IPS-18c (cell line): ENCODE measurements at regions not wholly inside any gene's neighbourhood (a gene's known extent, or its start where the extent isn't known, plus 50 kb on each side); places are given as distances from the start of the nearest gene placed in this dataset.

ENCODE experiments used
- H3K4me3 ChIP-seq: 2 replicates; pipeline ENCODE4 v1.7.0; 2013; ENCODE audit warnings: low read depth, mild to moderate bottlenecking, low read length, moderate library complexity; ENCODE audit not compliant: insufficient read depth
- H3K9me3 ChIP-seq: one replicate; pipeline ENCODE4 v1.6.1; 2013; ENCODE audit warnings: mild to moderate bottlenecking, low read length, moderate library complexity; ENCODE audit not compliant: control insufficient read depth, insufficient read depth

- Histone ChIP-seq H3K9me3 (peaks cover 2% of the 10 kb centered on the region), H3K4me3 (no peak overlapping the region)
Measured at GRCh38 chrX:21056622-21057021, 317.6 kb upstream of the CNKSR2 start.

- Histone ChIP-seq H3K4me3 (no peak overlapping the region), H3K9me3 (no peaks in the 10 kb centered on the region)
Measured at GRCh38 chrX:21047034-21047455, 327.2 kb upstream of the CNKSR2 start.

GRCh38 chrX:21014326-21014725 lies 359.9 kb upstream of the CNKSR2 start:
- H3K9me3 ChIP-seq, result no peaks in the 10 kb centered on the region
- H3K4me3 ChIP-seq, result no peak overlapping the region

GRCh38 chrX:21004835-21005234 lies 369.4 kb upstream of the CNKSR2 start:
- Histone ChIP-seq H3K4me3 (no peak overlapping the region), H3K9me3 (peaks cover 3% of the 10 kb centered on the region)

GRCh38 chrX:20995829-20996228 lies 378.4 kb upstream of the CNKSR2 start:
- no peak overlapping the region for H3K4me3 ChIP-seq
- peaks cover 4% of the 10 kb centered on the region for H3K9me3 ChIP-seq

- peaks cover 6% of the 10 kb centered on the region for H3K9me3 ChIP-seq
- no peak overlapping the region for H3K4me3 ChIP-seq
Measured at GRCh38 chrX:20989361-20989760, 384.9 kb upstream of the CNKSR2 start.

DNA sequence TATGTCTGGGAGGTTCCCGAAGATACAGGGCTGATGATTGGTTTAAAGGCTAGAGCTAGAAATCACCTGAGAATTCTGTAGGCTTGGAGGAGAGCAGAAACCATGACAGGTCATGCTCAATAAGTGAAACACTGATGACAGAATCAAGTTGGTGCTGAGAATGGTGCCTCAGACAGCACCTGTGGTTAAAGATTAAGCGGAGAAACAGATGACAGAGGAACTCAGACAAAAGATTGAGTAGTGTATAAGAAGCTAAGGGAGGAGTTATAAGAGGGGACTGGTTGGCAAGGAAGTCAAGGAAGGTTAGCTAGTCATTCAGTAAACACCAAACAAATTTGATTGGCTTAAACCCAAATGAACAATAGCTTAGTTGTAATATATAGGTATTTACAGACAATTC lies 385.4 kb upstream of the CNKSR2 start:
- H3K4me3 ChIP-seq, result no peak overlapping the region
- H3K9me3 ChIP-seq, result peaks cover 6% of the 10 kb centered on the region

GRCh38 chrX:20988118-20988517 lies 386.1 kb upstream of the CNKSR2 start:
- Histone ChIP-seq H3K4me3 (no peak overlapping the region), H3K9me3 (peaks cover 6% of the 10 kb centered on the region)

DNA sequence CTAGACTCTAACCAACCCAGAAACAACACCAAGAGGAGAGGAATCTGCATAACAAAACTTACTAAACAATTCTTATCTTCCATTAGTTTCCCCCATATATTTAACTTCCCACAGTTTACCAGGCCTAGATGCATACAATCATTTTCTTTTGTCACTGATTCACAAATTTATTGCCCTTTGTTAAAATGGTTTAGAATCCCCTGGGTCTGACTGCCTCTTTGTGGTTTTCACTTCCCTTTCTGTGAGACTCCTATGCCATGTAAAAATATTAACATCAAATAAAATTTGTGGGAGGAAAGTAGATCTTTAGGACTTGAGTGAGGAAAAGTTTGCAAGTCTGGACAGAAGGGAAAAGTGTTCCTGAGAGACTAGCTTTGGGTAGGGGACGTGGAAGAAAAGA lies 393.8 kb upstream of the CNKSR2 start:
- no peak overlapping the region for H3K4me3 ChIP-seq

GRCh38 chrX:20974326-20974725 lies 399.9 kb upstream of the CNKSR2 start:
- no peak overlapping the region for H3K4me3 ChIP-seq

More for the DNA sequence above, 393.8 kb upstream of the CNKSR2 start:
- peaks cover 14% of the 10 kb centered on the region for H3K9me3 ChIP-seq

DNA sequence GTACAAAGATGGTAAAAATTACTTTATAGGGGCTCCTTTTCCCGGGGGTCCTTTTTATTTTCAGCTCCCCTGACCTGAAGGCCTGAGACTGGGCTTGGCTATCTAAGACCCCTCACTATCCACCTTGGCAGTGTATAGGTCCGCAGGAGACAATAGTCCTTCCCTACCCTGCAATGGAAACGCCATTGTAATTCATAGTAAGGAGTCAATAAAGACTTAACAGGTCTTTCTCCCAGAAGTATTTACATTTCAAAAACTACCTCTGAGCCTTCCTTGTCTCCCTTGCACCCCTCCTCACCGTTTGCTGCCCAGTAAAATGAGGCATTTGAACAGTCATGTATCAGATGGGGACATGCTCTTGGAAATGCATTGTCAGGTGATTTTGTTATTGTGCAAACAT lies 401.2 kb upstream of the CNKSR2 start:
- no peak overlapping the region for H3K4me3 ChIP-seq

More at GRCh38 chrX:20974326-20974725, 399.9 kb upstream of the CNKSR2 start:
- peaks cover under 1% of the 10 kb centered on the region for H3K9me3 ChIP-seq

DNA sequence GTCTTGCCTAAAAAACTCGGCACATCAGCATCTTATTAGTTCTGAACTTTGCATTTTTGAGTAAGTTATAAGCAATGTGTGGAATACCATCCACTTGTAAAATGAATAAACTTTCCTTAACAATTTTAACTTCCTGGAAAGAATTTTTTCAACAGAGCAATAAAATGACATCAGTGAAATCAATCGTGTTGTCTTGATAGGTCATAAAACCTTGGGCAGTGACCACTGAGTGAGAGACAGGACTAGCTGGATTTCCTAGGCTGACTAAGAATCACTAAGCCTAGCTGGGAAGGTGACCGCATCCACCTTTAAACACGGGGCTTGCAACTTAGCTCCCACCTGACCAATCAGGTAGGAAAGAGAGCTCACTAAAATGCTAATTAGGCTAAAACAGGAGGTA lies 403.0 kb upstream of the CNKSR2 start:
- Histone ChIP-seq H3K4me3 (no peak overlapping the region), H3K9me3 (no peaks in the 10 kb centered on the region)

More for the DNA sequence above, 401.2 kb upstream of the CNKSR2 start:
- H3K9me3 ChIP-seq, result no peaks in the 10 kb centered on the region

DNA sequence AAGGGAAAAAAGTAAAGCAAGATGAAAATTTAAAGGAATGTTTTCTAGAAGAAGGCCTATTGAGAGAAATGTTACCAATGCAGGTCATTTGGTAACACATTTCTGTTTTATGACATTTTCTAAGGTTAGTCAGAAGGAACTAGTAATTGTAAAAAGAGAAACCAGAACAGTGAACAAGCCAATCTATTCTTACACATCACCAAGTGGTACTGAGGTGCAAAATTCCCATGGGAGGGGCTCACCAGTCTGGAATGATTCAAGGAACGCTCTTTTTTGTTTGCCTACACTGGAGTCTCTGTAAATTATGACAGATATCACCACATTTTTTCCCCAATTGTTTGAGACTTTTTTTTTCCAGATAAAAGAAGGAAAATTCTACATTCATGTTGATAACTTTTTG lies 404.7 kb upstream of the CNKSR2 start:
- Histone ChIP-seq H3K9me3 (no peaks in the 10 kb centered on the region), H3K4me3 (no peak overlapping the region)

DNA sequence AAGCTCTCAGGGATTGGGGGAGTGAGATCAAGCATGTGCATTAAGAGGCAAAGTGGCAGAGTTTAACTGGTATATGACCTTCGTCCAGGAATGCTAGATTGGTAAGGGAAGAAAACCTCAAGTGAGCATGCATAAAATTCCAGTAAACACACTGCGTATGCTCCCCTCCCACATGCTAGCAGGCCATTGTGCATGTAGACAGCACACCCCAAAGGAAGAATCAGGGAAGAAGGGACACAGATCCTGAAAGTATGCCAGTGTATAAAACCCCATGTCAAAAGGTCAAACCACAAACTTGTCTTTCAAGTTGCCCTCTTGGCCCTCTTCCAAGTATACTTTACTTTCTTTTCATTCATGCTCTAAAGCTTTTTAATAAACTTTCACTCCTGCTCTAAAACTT lies 405.2 kb upstream of the CNKSR2 start:
- Histone ChIP-seq H3K9me3 (no peaks in the 10 kb centered on the region), H3K4me3 (no peak overlapping the region)

- Histone ChIP-seq H3K9me3 (no peaks in the 10 kb centered on the region), H3K4me3 (no peak overlapping the region)
Measured at GRCh38 chrX:20967725-20968124, 406.5 kb upstream of the CNKSR2 start.

DNA sequence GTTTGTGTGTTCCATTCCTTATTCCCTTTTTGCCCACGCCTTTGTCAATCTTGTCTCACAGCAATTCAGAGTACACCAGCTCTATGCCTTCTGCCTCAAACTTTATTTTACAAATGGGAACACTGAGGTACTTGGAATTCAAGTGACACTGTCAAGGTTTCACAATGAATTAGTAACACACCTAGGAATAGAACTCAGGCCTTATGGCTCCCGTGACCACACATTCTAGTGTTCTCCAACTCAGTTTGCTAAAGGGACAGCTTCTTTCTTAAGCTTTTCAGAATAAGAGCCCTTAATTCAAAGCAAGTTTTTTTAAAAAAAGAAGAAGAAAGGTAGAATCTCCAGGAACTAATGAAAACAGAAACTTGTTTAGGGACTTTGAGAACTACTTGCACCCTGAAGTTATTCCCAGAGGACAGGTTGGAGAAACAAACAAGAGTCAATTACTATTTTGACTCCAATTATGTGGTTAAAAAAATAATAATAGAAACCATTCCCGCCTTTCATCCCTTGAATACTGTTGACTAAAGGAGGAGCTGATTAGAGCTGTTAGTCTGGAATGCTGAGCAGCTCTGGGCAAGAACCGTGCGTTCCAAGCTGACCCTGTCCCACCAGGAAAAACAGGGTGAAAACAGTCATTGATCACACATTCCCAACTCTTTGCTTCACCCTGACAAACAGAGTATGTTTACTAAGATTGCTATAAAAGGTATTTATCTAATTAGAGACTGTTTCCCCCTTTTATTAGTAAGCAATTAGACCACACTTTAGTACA lies 408.8 kb upstream of the CNKSR2 start:
- H3K9me3 ChIP-seq, result no peaks in the 10 kb centered on the region
- no peak overlapping the region for H3K4me3 ChIP-seq

- Histone ChIP-seq H3K9me3 (peaks cover 6% of the 10 kb centered on the region), H3K4me3 (no peak overlapping the region)
Measured at GRCh38 chrX:20954014-20954413, 420.2 kb upstream of the CNKSR2 start.

DNA sequence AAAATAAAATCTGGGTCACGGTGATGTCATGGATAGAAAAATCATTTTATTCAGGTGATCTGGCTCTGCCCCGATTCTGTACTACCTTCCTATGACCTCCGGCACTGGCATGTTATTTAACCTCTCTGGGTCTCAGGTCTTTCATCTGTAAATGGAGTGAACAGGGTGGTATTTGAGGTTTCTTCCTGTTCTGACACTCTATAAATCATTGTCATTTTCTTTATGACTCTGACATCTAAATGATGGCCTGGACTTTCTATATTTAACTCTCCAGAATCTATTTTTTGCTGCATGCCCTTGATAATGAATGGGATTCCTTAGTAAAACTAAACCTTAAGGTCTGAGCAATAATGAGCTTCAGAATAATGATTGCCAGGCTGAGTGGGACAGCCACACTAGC lies 422.0 kb upstream of the CNKSR2 start:
- Histone ChIP-seq H3K9me3 (peaks cover 6% of the 10 kb centered on the region), H3K4me3 (no peak overlapping the region)
